Neural crest cell (in vitro differentiated cells): ENCODE measurements at regions not wholly inside any gene's neighbourhood (a gene's known extent, or its start where the extent isn't known, plus 50 kb on each side); places are given as distances from the start of the nearest gene placed in this dataset.

Source experiments
- DNase-seq: peaks from one replicate; pipeline ENCODE4 v3.0.0; 2021; ENCODE audit warnings: low read depth, mixed read lengths, low spot score
- H3K27ac Mint-ChIP-seq: one replicate; pipeline ENCODE4 v1.8.0; 2021; ENCODE audit warnings: mild to moderate bottlenecking, mixed read lengths; ENCODE audit not compliant: unreplicated experiment
- H3K27me3 Mint-ChIP-seq: 2 replicates; pipeline ENCODE4 v1.8.0; 2021; ENCODE audit warnings: low read depth, mild to moderate bottlenecking, mixed read lengths
- H3K36me3 Mint-ChIP-seq: 2 replicates; pipeline ENCODE4 v1.8.0; 2021; ENCODE audit warnings: low read depth, mild to moderate bottlenecking, mixed read lengths
- H3K4me1 Mint-ChIP-seq: 2 replicates; pipeline ENCODE4 v1.8.0; 2021; ENCODE audit warnings: mixed read lengths
- H3K4me3 Mint-ChIP-seq: one replicate; pipeline ENCODE4 v1.8.0; 2021; ENCODE audit warnings: mild to moderate bottlenecking, mixed read lengths
- H3K9me3 Mint-ChIP-seq: 2 replicates; pipeline ENCODE4 v1.8.0; 2021; ENCODE audit warnings: mixed read lengths
- CTCF ChIP-seq: fragments of 200-600 bp; sonication (generic); conservative IDR thresholded peaks from 2 replicates; pipeline ENCODE4 v1.5.0; 2021; ENCODE audit warnings: antibody characterized with exemption, mild to moderate bottlenecking

GRCh38 chr17:79179334-79179733 lies 104.7 kb downstream of the ENGASE start:
- peaks cover 3% of the 10 kb centered on the region for H3K4me1 Mint-ChIP-seq
- DNase-seq, result no peak
- H3K9me3 Mint-ChIP-seq, result no peaks in the 10 kb centered on the region
- no peaks in the 10 kb centered on the region for H3K36me3 Mint-ChIP-seq
- H3K4me3 Mint-ChIP-seq, result no peak overlapping the region
- no peak for TF ChIP-seq CTCF
- peaks cover 69% of the 10 kb centered on the region for H3K27me3 Mint-ChIP-seq
- H3K27ac Mint-ChIP-seq, result no peak overlapping the region

DNA sequence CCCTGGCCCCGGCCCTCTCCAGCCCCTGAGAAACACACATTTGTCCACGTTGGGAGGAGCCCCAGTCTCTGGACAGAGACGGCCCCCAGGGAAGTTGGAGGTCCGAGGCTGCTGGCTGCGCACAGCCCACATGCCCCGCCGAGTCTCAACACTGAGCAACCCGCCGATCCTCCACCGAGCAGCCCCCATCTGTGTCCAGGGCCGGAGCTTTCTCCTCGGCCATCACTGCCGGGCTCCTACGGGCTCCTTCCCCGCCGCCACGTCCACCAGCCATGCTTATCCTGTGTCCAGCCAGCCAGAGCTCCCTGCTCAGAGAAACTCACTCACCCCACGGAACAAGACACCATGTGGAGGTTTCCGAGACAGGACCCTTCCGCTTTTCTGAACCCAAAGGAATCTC lies 103.3 kb downstream of the ENGASE start:
- TF ChIP-seq CTCF, result no peak
- no peak for DNase-seq
- H3K4me3 Mint-ChIP-seq, result no peak overlapping the region
- no peak overlapping the region for H3K27ac Mint-ChIP-seq
- H3K27me3 Mint-ChIP-seq, result peaks cover 56% of the 10 kb centered on the region
- no peaks in the 10 kb centered on the region for H3K4me1 Mint-ChIP-seq
- H3K9me3 Mint-ChIP-seq, result no peaks in the 10 kb centered on the region
- H3K36me3 Mint-ChIP-seq, result no peaks in the 10 kb centered on the region

DNA sequence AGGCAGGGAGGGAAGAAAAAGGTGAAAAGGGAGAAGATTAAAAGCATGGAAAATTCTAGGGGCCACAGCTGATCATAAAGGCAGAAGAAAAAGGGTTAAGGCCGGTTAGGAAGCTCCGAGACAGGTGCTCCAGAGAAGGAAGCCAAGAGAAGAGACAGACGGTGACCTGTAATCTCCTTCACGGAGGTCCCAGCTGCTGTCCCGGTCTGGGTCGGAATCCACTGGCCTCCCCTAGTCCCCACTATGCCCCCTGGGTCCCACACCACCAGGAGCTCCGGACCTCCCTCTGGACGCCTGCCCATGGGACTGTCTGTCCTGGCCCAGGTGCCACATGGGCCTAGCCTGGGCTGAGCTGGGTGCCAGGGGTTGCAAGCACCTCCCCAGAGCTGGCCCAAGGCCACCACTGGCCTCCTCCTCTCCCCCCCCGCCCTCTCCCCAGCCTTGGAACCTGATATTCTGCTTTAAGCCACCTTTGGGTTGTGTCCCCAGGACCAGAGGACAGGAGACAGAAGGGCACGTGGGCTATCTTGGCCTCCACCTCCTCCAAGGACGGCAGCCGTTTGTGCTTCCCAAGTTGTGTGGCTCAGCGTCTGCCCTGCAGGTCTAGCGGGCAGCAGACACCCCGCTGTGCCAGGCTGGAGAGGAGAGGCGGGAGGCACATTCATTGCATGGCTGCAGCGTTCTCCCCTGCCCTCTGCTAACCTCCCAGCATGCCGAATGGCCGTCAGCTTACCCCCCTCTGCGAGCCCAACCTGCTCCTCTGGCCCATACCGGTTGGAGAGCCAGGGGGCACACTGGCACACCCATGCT lies 102.4 kb downstream of the ENGASE start:
- no peak for DNase-seq

GRCh38 chr17:79174905-79175856 lies 100.6 kb downstream of the ENGASE start:
- H3K36me3 Mint-ChIP-seq, result no peaks in the 10 kb centered on the region
- H3K27ac Mint-ChIP-seq, result no peak overlapping the region
- H3K4me3 Mint-ChIP-seq, result no peak overlapping the region
- H3K4me1 Mint-ChIP-seq, result no peaks in the 10 kb centered on the region
- DNase-seq, result no peak
- peaks cover 35% of the 10 kb centered on the region for H3K27me3 Mint-ChIP-seq
- H3K9me3 Mint-ChIP-seq, result no peaks in the 10 kb centered on the region
- no peak for TF ChIP-seq CTCF

More for the DNA sequence above, 102.4 kb downstream of the ENGASE start:
- peaks cover 54% of the 10 kb centered on the region for H3K27me3 Mint-ChIP-seq
- no peak overlapping the region for H3K27ac Mint-ChIP-seq
- no peak overlapping the region for H3K4me3 Mint-ChIP-seq
- no peaks in the 10 kb centered on the region for H3K36me3 Mint-ChIP-seq
- H3K4me1 Mint-ChIP-seq, result no peaks in the 10 kb centered on the region
- no peak for TF ChIP-seq CTCF
- no peaks in the 10 kb centered on the region for H3K9me3 Mint-ChIP-seq

DNA sequence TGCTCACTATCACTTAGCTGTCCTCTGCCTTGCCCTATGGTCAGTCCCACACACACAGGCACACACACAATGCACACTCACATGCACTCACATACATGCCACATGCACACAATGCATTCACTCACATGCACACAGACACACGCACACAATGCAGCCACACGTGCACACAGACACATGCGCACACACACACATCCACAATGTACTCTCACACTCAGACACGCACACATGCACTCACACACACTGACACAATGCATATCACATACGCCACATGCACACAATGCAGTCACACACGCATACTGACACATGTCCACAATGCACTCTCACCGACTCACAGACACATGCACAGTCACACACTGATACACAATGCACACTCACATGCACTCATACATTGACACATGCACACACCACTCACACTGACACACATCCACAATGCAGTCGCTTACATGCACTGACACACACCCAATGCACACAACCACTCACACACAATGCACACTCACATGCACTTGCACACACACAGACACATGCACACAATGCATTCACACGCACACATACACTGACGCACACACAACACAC lies 99.7 kb downstream of the ENGASE start:
- Mint-ChIP-seq H3K4me3 (no peak overlapping the region), H3K9me3 (no peaks in the 10 kb centered on the region), H3K4me1 (no peaks in the 10 kb centered on the region), H3K36me3 (no peaks in the 10 kb centered on the region), H3K27me3 (peaks cover 28% of the 10 kb centered on the region), H3K27ac (no peak overlapping the region)
- TF ChIP-seq CTCF, result no peak
- DNase-seq, result no peak
